22Rv1 (cell line): ENCODE measurements at regions not wholly inside any gene's neighbourhood (a gene's known extent, or its start where the extent isn't known, plus 50 kb on each side); places are given as distances from the start of the nearest gene placed in this dataset.

Source experiments
- H3K27ac ChIP-seq: fragments of 450-650 bp; 2 replicates; pipeline ENCODE4 v1.5.1; 2017
- CTCF ChIP-seq: fragments of 450-650 bp; IDR thresholded peaks from 2 replicates; pipeline ENCODE4 v1.5.1; 2017; ENCODE audit warnings: mild to moderate bottlenecking
- ZFX ChIP-seq: fragments of 450-650 bp; IDR thresholded peaks from 2 replicates; pipeline ENCODE4 v1.6.1; 2017; ENCODE audit warnings: antibody characterized with exemption, borderline replicate concordance

GRCh38 chr1:200304171-200304570 is 105.7 kb downstream of the ZNF281 start:
- no peak overlapping the region for H3K27ac ChIP-seq

DNA sequence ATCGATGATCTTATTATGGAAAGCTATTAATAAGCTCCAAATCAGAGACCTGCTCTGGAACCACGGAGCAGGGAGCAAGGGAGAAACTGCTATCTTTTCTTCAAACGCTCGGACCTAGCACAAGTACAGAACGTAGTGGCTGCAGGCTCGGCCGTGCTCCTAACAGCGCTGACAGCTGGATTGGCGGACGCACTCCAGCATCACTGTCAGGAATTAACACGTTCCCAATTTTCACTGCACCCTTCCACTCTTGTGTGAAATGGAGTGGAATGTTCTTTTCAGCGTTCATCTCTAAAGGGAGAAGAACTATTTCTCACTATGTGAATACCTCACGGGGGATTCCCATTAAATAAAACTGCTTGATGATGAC is 106.9 kb downstream of the ZNF281 start:
- no peak overlapping the region for H3K27ac ChIP-seq
- TF ChIP-seq CTCF = no peak
- no peak for TF ChIP-seq ZFX

More at GRCh38 chr1:200304171-200304570, 105.7 kb downstream of the ZNF281 start:
- TF ChIP-seq CTCF (no peak), ZFX (no peak)

- no peak overlapping the region for H3K27ac ChIP-seq
- TF ChIP-seq CTCF = peak; percentile 41; the same call in 1 of the 2 replicates
- no peak for TF ChIP-seq ZFX
Measured at GRCh38 chr1:200302192-200302920, 107.5 kb downstream of the ZNF281 start.

DNA sequence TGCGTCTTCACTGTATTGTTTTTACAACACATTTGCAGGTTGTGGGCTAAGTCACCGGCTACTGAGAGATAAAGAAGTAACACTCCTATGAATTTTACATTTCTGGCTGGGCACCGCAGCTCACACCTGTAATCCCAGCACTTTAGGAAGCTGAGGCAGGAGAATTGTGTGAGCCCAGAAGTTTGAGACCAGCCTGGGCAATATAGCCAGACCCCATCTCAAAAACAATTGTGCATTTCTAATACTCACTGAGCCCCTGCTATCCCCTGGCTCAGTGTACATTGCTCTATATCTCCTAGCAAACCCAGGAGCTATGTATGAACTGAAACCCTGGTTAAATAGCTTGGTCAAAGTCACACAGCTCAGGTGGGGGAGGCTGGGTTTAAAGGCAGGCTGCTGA is 108.7 kb downstream of the ZNF281 start:
- no peak overlapping the region for H3K27ac ChIP-seq
- TF ChIP-seq CTCF (no peak), ZFX (no peak)

- no peak overlapping the region for H3K27ac ChIP-seq
- TF ChIP-seq ZFX (no peak), CTCF (no peak)
Measured at GRCh38 chr1:200299571-200299970, 110.3 kb downstream of the ZNF281 start.

DNA sequence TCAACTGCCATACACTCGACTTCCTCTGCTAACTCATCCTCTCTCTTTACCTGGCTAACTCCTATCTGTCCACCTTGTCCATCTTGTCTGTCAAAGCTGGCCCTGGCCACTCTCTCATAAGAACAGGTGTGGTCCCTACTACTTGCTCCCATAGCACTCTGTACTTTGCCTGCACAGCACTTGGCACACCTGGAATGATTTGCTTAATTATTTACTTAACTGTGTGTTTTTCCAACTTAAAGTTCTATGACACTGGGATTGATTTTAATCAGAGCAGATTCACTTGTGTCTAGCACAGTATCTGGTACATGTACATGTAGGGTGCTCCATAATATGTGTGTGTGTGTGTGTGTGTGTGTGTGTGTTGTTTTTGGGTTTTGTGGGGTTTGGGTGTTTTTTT is 111.6 kb downstream of the ZNF281 start:
- TF ChIP-seq CTCF (no peak), ZFX (no peak)
- no peak overlapping the region for H3K27ac ChIP-seq

DNA sequence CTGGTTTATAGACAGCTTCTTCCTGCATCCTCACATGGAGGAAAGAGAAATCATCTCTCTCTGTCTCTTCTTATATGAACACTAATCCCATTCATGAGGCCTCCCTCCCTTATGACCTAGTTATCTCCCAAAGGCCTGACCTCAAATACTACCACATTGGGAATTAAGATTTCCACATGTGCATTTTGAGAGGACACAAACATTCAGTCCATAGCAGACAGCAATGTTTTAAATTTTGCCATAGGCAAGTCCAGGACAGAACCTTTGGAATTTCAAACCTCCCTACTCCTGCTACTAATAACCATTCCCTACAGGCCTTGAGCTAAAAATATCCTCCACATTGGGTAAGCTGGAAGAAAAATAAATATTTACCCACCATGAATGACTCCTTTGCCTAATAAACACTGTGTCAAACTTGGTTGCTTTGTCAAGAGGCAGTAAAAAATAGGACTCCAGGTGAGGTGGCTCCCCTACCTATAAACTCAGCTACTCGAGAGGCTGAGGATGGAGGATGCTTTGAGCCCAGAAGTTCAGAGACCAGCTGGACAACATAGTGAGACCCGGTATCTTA is 113.7 kb downstream of the ZNF281 start:
- no peak for TF ChIP-seq ZFX
- TF ChIP-seq CTCF = no peak
- peak overlapping the region; percentile 78 for H3K27ac ChIP-seq
